Ishikawa (cell line): ENCODE measurements at regions not wholly inside any gene's neighbourhood (a gene's known extent, or its start where the extent isn't known, plus 50 kb on each side); places are given as distances from the start of the nearest gene placed in this dataset.

Experiments used
- CEBPB ChIP-seq: IDR thresholded peaks from 2 replicates; pipeline ENCODE4 v1.6.1; 2012
- CREB1 ChIP-seq: IDR thresholded peaks from 2 replicates; pipeline ENCODE4 v1.6.1; 2012; ENCODE audit warnings: low read depth
- EGR1 ChIP-seq: IDR thresholded peaks from 2 replicates; pipeline ENCODE4 v1.6.1; 2012
- EP300 ChIP-seq: IDR thresholded peaks from 2 replicates; pipeline ENCODE4 v1.6.1; 2012; ENCODE audit warnings: borderline replicate concordance
- FOXM1 ChIP-seq: IDR thresholded peaks from 2 replicates; pipeline ENCODE4 v1.6.1; 2012; ENCODE audit warnings: low read depth, borderline replicate concordance
- NFIC ChIP-seq: IDR thresholded peaks from 2 replicates; pipeline ENCODE4 v1.6.1; 2012
- RAD21 ChIP-seq: IDR thresholded peaks from 2 replicates; pipeline ENCODE4 v1.6.1; 2012; ENCODE audit warnings: low read depth
- REST ChIP-seq: IDR thresholded peaks from 2 replicates; pipeline ENCODE4 v1.6.1; 2012; ENCODE audit warnings: low read depth, mild to moderate bottlenecking
- TAF1 ChIP-seq: IDR thresholded peaks from 2 replicates; pipeline ENCODE4 v1.6.1; 2012; ENCODE audit warnings: low read depth, mild to moderate bottlenecking
- TCF12 ChIP-seq: IDR thresholded peaks from 2 replicates; pipeline ENCODE4 v1.6.1; 2012; ENCODE audit warnings: low read depth
- TEAD4 ChIP-seq: IDR thresholded peaks from 2 replicates; pipeline ENCODE4 v1.6.1; 2012
- USF1 ChIP-seq: IDR thresholded peaks from 2 replicates; pipeline ENCODE4 v1.6.1; 2012
- YY1 ChIP-seq: IDR thresholded peaks from 2 replicates; pipeline ENCODE4 v1.6.1; 2012; ENCODE audit warnings: low read depth
- ZBTB7A ChIP-seq: IDR thresholded peaks from 2 replicates; pipeline ENCODE4 v1.6.1; 2012; ENCODE audit warnings: low read depth
- TF ChIP-seq, protein P1 (sequence below): IDR thresholded peaks from 2 replicates; pipeline ENCODE4 v1.6.1; 2012

GRCh38 chr2:147509821-147510220 lies 335.0 kb upstream of the ACVR2A start:
- TF ChIP-seq TEAD4 (no peak), NFIC (no peak), YY1 (no peak), REST (no peak), EP300 (no peak), USF1 (no peak), RAD21 (no peak), CREB1 (no peak), TCF12 (no peak), CEBPB (no peak), ZBTB7A (no peak), EGR1 (no peak), FOXM1 (no peak), TAF1 (no peak)
- TF ChIP-seq, protein P1, sequence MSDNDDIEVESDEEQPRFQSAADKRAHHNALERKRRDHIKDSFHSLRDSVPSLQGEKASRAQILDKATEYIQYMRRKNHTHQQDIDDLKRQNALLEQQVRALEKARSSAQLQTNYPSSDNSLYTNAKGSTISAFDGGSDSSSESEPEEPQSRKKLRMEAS = no peak

- TF ChIP-seq NFIC (no peak), CEBPB (no peak), EGR1 (no peak), RAD21 (no peak), TCF12 (no peak), EP300 (no peak), CREB1 (no peak)
Observed at GRCh38 chr2:147506889-147507288, 337.9 kb upstream of the ACVR2A start.

GRCh38 chr2:147502711-147503290 lies 342.0 kb upstream of the ACVR2A start:
- TF ChIP-seq YY1 = no peak
- TF ChIP-seq RAD21 = no peak
- TF ChIP-seq FOXM1 = no peak
- TF ChIP-seq NFIC = no peak
- no peak for TF ChIP-seq CEBPB
- TF ChIP-seq REST = no peak
- no peak for TF ChIP-seq TCF12
- TF ChIP-seq, protein P1 = no peak
- no peak for TF ChIP-seq EGR1
- TF ChIP-seq TEAD4 = no peak
- TF ChIP-seq CREB1 = no peak
- TF ChIP-seq ZBTB7A = no peak
- TF ChIP-seq USF1 = no peak

- TF ChIP-seq FOXM1 (no peak), TAF1 (no peak), NFIC (no peak), CEBPB (no peak), TEAD4 (no peak), REST (no peak), EGR1 (no peak), USF1 (no peak), ZBTB7A (no peak), EP300 (no peak), TCF12 (no peak), CREB1 (no peak), RAD21 (no peak)
Observed at GRCh38 chr2:147501968-147502367, 342.9 kb upstream of the ACVR2A start.
